Muscle layer of colon (tissue), 2 donors: ENCODE measurements at regions not wholly inside any gene's neighbourhood (a gene's known extent, or its start where the extent isn't known, plus 50 kb on each side); places are given as distances from the start of the nearest gene placed in this dataset.

Experiments used
- H3K27ac ChIP-seq: one replicate; pipeline ENCODE4 v1.7.0; 2013; ENCODE audit warnings: low read depth, mild to moderate bottlenecking, low read length, moderate library complexity
- H3K27me3 ChIP-seq, 2 donors: one replicate each; pipeline ENCODE4 v1.7.0; 2013; ENCODE audit warnings: low read length in 2 of 2, mild to moderate bottlenecking in 2 of 2; ENCODE audit not compliant: insufficient read depth in 2 of 2, control insufficient read depth in 1 of 2
- H3K36me3 ChIP-seq: one replicate; pipeline ENCODE4 v1.7.0; 2013; ENCODE audit warnings: mild to moderate bottlenecking, low read length; ENCODE audit not compliant: insufficient read depth
- H3K4me1 ChIP-seq: one replicate; pipeline ENCODE4 v1.7.0; 2013; ENCODE audit warnings: mild to moderate bottlenecking, low read length; ENCODE audit not compliant: insufficient read depth
- H3K4me3 ChIP-seq, 2 donors: one replicate each; pipeline ENCODE4 v1.7.0; 2013; ENCODE audit warnings: low read length in 2 of 2, low read depth in 1 of 2, mild to moderate bottlenecking in 1 of 2, moderate library complexity in 1 of 2
- H3K9ac ChIP-seq: one replicate; pipeline ENCODE4 v1.7.0; 2013; ENCODE audit warnings: low read length
- H3K9me3 ChIP-seq: one replicate; pipeline ENCODE4 v1.7.0; 2013; ENCODE audit warnings: mild to moderate bottlenecking, low read length
- donor health status: abdominal sarcoma.
- donor health status: Adenocarcinoma of cecum.

DNA sequence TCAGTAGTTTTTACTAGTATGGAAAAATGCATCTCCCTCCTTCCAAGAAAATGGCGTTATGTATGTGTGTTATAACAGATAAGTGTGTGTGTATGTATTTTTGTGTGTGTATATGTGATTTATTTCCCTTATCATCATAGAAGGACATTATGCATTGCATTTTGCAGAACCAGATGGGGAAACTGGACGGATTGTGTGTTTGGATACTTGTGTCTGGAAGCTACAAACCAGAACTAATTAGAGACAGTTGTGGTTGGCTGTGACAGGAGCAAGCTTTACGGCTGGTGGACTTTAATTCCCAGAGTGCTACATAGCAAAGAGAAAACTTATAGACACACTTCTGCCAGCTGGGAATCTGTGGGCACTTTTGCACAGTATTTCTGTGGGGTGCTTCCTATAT is 162.5 kb downstream of the RWDD3 start:
- Histone ChIP-seq H3K9ac (no peak overlapping the region), H3K4me1 (no peaks in the 10 kb centered on the region), H3K36me3 (no peaks in the 10 kb centered on the region), H3K9me3 (no peaks in the 10 kb centered on the region), H3K27ac (no peak overlapping the region), H3K27me3 (no peaks in the 10 kb centered on the region), H3K4me3 (no peak overlapping the region)

DNA sequence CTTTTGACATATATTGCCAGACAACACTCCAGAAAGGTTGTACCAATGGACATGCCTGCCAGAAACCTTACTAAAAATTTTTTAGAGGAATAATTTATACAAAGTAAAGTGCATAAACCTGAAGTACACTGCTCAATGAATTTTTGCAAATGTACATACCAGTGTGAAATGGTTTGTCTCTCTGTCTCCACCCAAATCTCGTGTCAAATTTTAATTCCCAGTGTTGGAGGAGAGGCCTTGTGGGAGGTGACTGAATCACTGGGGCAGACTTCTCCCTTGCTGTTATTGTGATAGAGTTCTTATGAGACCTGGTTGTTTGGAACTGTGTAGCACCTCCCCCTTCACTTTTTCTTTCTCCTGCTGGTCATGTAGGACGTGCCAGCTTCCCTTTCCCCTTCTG is 168.8 kb downstream of the RWDD3 start:
- Histone ChIP-seq H3K27me3 (no peaks in the 10 kb centered on the region), H3K9ac (no peak overlapping the region), H3K9me3 (no peaks in the 10 kb centered on the region), H3K36me3 (no peaks in the 10 kb centered on the region), H3K27ac (no peak overlapping the region), H3K4me3 (no peak overlapping the region), H3K4me1 (no peaks in the 10 kb centered on the region)

DNA sequence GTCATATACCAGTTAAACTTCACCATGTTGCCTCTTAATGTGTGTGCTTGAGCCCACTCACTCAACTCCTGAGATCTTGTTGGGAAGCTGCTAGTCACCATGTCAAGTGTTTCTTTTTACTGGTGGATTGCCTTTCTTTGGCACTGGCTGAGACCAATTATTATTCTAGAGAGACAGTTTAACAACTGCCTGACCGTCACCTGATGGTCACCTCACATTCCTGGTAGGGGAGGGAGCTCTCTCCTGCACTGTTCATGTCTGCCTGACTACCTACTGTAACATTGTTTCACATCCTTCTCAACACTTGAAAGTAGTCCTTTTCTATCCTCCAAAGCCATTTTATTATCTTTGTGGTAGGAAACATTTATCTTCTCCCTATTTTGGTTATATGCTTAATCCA is 172.3 kb downstream of the RWDD3 start:
- H3K9ac ChIP-seq = no peak overlapping the region
- H3K27me3 ChIP-seq = no peaks in the 10 kb centered on the region
- H3K4me1 ChIP-seq = no peaks in the 10 kb centered on the region
- H3K36me3 ChIP-seq = no peaks in the 10 kb centered on the region
- H3K27ac ChIP-seq = no peak overlapping the region
- no peak overlapping the region for H3K4me3 ChIP-seq
- no peaks in the 10 kb centered on the region for H3K9me3 ChIP-seq

DNA sequence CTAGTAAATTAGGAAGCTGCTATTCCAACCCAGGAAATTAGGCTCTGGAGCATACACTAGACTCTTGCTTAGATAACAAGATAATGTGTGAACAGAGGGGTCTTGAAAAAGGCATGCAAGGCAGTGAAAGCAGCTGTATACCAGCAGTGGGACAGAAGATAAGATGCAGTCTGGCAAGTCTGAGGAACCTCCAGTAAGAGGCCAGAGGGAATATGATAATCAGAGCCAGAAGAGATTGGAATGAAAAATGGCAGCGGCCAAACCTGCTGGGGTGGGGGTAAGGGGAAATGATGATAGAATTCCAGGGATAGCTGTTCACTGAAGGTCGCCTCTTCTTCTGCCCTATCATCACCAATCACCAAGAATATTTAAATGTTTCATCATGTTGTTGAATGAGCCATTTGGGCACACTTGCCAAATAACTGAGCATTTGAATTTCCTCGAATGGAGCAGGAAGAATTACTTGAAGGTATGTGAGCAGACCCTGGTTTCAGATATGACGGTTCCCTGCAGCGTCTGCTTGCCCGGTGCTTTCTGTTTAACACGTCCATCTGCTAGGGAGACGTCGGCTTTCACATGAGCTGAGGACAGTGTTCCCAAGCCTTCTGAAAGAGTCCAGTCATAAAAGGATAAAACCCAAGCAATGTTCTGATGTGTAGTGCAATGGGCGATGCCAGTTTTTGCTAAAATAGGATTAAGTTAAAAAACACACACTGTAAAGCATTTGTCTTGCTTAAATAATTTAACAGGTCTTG is 173.3 kb downstream of the RWDD3 start:
- H3K27ac ChIP-seq = no peak overlapping the region
- H3K9ac ChIP-seq = no peak overlapping the region
- no peaks in the 10 kb centered on the region for H3K27me3 ChIP-seq
- no peaks in the 10 kb centered on the region for H3K9me3 ChIP-seq
- H3K4me1 ChIP-seq = no peaks in the 10 kb centered on the region
- no peak overlapping the region for H3K4me3 ChIP-seq
- H3K36me3 ChIP-seq = no peaks in the 10 kb centered on the region

DNA sequence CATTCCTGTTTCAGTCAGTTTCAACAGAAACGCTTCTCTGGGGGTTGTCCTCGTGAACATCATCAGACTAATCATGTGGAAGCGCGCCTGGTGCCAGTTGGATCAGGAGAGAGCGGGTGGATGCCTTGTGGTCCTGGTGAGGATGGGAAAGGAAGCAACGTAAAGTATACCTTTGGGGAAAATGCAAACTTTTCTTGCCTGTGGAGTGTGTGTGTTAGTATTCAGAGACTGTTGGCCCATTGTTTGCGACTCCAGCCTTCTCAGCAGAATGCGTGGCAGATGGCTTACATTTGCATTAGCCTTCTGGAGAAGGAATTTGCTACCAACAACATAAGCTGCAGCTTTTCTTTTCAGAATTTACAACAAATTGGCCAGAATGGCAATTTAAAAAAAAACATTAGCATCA is 173.9 kb downstream of the RWDD3 start:
- Histone ChIP-seq H3K4me3 (no peak overlapping the region), H3K27me3 (no peaks in the 10 kb centered on the region), H3K9me3 (no peaks in the 10 kb centered on the region), H3K27ac (no peak overlapping the region), H3K9ac (no peak overlapping the region), H3K36me3 (no peaks in the 10 kb centered on the region), H3K4me1 (no peaks in the 10 kb centered on the region)

DNA sequence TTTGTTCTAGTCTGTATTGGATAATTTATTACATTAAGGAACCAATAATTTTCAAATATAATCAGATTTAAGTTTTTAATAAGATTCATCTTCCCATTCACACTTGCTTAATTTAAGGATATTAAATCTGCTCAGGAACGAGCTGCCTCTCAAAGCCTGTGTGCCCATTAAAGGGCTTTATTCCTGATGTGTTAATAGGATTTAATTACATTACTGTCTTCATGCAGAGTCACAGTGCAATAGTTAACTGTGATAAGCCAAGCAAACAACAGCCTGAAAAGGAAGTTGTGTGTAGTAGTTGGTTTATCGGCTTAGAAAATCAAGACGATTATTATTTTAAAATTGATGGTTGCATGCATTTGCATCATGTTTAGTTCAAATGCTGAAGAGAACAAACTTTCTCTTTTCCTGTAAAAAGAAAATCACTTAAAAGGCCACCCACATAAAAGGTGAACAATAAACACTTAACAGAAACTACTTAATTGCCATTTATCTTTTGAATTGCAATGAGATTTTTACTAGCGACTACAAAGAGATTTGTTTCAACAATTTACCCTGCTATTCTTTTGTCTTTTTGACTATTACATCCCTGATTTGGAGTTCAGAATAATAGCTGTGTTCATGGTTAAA is 174.6 kb downstream of the RWDD3 start:
- Histone ChIP-seq H3K27ac (no peak overlapping the region), H3K4me3 (no peak overlapping the region), H3K36me3 (no peaks in the 10 kb centered on the region), H3K4me1 (no peaks in the 10 kb centered on the region), H3K27me3 (no peaks in the 10 kb centered on the region), H3K9me3 (no peaks in the 10 kb centered on the region), H3K9ac (no peak overlapping the region)

DNA sequence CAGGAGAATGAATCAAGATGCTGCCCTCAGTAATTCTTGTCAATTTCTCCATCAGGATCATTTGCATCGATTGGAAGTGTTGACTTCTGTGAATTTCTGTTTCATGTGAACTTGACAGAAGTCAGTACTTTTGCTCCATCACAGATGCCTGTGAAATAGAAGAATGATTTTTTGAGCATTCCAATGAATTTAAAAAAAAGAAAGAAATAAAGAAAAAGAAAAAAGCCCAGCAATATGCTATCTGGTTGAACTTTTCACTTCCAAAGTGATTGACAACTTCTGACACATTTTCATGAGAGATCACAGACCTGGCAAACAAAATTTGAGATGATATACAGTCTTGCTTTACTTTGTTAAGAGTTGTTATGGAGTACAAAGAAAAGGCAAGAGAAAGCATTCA is 175.3 kb downstream of the RWDD3 start:
- no peaks in the 10 kb centered on the region for H3K9me3 ChIP-seq
- no peaks in the 10 kb centered on the region for H3K27me3 ChIP-seq
- no peaks in the 10 kb centered on the region for H3K4me1 ChIP-seq
- no peak overlapping the region for H3K9ac ChIP-seq
- no peak overlapping the region for H3K27ac ChIP-seq
- H3K4me3 ChIP-seq = no peak overlapping the region
- H3K36me3 ChIP-seq = no peaks in the 10 kb centered on the region

DNA sequence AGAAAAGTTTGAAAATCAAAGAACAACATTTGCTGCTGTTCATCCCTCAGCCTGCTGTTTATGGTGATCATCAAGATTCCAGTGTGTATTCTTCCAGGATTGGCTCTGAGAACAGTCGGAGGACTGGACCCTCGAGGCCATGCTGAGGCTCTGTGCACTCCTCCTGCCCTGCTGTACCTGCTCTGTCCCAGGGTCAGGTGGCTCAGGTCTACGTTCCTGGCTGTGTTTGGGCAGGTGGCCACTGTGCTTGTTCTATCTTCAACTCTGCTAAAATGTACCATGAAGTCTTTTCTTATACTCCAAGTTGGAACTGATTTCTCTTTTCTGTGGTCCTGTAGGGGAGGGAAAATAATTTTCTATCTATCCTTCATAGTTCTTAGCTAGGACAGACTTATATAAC is 175.9 kb downstream of the RWDD3 start:
- Histone ChIP-seq H3K4me3 (no peak overlapping the region), H3K36me3 (no peaks in the 10 kb centered on the region), H3K4me1 (no peaks in the 10 kb centered on the region)

DNA sequence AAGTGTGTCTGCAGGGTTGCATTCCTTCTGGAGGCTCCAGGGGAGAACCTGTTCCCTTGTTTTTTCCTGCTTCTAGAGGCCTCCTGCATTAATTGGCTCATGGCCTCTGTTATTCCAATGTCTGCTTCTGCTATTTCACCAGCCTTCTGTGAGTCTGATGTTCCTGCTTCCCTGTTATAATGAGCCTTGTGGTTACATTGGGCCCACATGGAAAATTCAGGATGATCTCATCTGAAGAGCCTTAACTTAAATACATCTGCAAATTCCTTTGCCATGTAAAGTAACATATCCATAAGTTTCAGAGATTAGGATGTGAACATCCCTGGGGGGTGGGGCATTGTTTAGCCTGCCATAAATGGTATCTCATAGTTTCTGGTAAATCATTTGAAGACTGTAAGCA is 181.1 kb downstream of the RWDD3 start:
- Histone ChIP-seq H3K4me3 (no peak overlapping the region), H3K4me1 (no peaks in the 10 kb centered on the region), H3K27ac (no peak overlapping the region), H3K27me3 (no peaks in the 10 kb centered on the region), H3K36me3 (no peaks in the 10 kb centered on the region), H3K9ac (no peak overlapping the region), H3K9me3 (no peaks in the 10 kb centered on the region)

More for the DNA sequence above, 175.9 kb downstream of the RWDD3 start:
- no peak overlapping the region for H3K27ac ChIP-seq
- no peaks in the 10 kb centered on the region for H3K27me3 ChIP-seq
- H3K9ac ChIP-seq = no peak overlapping the region
- no peaks in the 10 kb centered on the region for H3K9me3 ChIP-seq

DNA sequence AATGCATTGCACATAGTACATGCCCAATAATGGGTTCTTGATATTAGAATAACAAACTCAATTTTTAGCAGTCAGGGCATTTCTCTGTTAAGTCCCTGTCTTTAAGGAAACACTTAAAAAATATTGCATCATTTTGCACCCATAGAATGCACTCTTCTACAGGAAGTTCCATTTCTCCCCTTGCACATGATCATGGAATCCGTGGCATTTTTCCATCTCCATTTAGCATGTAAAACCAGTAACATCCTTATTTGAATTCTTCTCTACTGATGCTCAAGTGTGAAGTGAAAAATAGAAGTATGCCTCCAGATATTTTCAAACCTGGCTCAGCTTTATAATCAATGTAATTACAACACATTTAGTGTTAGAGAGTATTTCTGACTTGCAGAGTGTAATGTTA is 192.8 kb downstream of the RWDD3 start:
- Histone ChIP-seq H3K9ac (no peak overlapping the region), H3K27ac (no peak overlapping the region), H3K9me3 (no peaks in the 10 kb centered on the region), H3K27me3 (no peaks in the 10 kb centered on the region), H3K36me3 (no peaks in the 10 kb centered on the region), H3K4me1 (no peaks in the 10 kb centered on the region), H3K4me3 (no peak overlapping the region)

DNA sequence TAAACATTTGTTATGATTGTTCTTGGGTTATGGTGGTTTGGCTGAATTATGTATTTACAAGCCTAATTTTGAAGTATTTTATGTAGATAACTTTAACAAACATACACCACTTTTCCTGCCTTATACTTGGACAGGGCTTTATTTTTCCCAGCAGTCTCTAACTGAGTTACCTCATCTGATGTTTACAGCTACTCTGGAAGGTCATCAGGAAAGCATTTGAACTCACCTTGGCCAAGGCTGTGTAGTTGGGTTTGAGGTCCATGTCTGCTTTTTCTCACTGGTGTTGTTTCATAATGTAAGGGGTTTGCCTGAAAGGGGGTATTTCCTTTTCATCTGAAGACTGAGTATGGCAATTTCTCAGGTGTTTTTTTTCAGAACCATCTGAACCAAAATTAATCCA is 193.5 kb downstream of the RWDD3 start:
- Histone ChIP-seq H3K9ac (no peak overlapping the region), H3K27me3 (no peaks in the 10 kb centered on the region), H3K4me1 (no peaks in the 10 kb centered on the region), H3K4me3 (no peak overlapping the region), H3K9me3 (no peaks in the 10 kb centered on the region), H3K36me3 (no peaks in the 10 kb centered on the region), H3K27ac (no peak overlapping the region)

DNA sequence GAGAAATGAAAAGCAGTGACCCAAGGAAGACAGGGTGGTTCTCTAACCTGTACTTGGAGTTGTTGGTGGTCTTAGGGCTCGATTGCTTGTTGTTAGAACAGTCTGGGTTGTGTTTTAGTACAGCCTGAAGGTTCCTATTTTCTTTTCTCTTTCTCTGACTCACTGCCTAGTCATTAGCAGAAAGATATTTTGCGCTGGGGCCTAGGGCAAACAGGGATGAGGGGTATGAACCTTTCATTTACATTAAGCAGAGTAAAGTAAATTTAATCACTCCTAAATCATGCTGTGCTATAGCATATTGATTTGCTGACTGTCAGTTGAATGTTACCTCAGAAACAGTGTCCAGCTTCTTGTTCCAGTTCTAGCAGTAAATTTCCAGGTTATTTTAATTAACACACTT is 197.2 kb downstream of the RWDD3 start:
- H3K9me3 ChIP-seq = no peaks in the 10 kb centered on the region
- no peaks in the 10 kb centered on the region for H3K36me3 ChIP-seq
- H3K27ac ChIP-seq = no peak overlapping the region
- H3K4me1 ChIP-seq = no peaks in the 10 kb centered on the region
- H3K9ac ChIP-seq = no peak overlapping the region
- H3K27me3 ChIP-seq = no peaks in the 10 kb centered on the region
- no peak overlapping the region for H3K4me3 ChIP-seq
